Stimulated activated CD4-positive, alpha-beta T cell treated with anti-CD3 and anti-CD28 coated beads, Interleukin-15, amount 100 ng/mL, for 48 hours (primary cell): ENCODE measurements at regions not wholly inside any gene's neighbourhood (a gene's known extent, or its start where the extent isn't known, plus 50 kb on each side); places are given as distances from the start of the nearest gene placed in this dataset.
"Not testable (repeated sequence)": the region's sequence is repeated elsewhere in the genome, so short reads cannot be mapped to it uniquely, and the experiment has no call there.

ENCODE experiments used
- DNase-seq, 2 donors: peaks; one replicate each; pipeline ENCODE4 v3.0.0-alpha.2; 2020; ENCODE audit warnings: low read depth in 2 of 2

GRCh38 chr18:39225373-39225772 is 1659.8 kb upstream of the CELF4 start:
- DNase-seq = no peak

GRCh38 chr18:39223283-39223682 is 1657.7 kb upstream of the CELF4 start:
- DNase-seq = no peak

DNA sequence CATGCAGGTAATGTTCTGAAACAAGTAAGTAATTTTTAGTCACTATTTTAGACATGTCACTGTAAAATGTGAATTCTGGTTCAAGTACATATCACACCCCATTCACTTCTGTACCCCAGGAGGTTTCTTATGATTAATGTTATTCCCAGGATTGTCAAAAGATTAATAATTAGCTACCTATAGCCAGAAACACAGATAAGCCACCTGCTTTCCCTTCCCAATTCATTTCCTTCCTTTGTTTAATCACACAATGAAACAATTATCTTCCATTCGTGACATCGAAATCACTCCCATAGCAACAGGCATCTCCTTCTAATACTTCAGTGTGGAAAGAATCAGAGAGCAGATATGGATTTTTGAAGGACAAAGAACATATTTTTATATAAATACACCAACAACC is 1650.3 kb upstream of the CELF4 start:
- DNase-seq = no peak

- no peak for DNase-seq
Observed at GRCh38 chr18:39211461-39211860, 1645.9 kb upstream of the CELF4 start.

DNA sequence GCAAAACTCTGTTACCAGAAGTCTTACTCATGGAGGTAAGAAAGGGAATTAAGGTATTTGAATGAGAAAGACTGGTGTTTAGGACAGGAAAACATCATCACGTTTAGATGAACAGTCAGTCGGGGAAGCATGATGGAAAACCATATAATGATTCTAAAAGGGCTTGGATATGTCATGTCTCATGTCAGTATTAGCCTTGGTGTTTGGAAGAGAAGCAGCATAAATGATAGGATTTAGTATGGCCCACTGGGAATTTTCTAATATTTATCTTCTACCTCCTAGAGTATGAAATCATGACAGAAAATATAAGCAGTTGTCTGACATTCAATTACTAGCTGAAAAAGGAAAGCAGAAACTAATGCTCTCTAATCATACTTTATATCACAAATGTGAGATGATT is 1643.6 kb upstream of the CELF4 start:
- DNase-seq = no peak

- DNase-seq = no peak
Observed at GRCh38 chr18:39208729-39209128, 1643.1 kb upstream of the CELF4 start.

DNA sequence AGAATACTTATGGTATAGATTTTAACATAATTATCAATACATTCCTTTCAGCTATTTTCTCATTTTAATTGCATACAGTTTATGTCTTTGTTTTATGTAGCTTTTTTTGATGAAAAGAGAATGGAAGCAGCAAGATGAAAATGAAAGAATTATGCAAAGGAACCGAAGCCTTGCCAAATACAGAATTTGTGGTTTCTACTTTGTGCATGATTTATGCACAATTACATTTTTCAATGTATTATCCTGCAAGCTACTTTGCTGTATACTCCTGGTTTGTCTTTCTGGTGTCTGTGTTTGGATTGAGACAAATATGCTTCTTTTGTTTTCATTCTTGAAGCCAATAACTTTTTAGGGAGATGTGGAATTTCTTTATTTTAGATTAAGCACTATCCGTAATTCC is 1642.6 kb upstream of the CELF4 start:
- no peak for DNase-seq

DNA sequence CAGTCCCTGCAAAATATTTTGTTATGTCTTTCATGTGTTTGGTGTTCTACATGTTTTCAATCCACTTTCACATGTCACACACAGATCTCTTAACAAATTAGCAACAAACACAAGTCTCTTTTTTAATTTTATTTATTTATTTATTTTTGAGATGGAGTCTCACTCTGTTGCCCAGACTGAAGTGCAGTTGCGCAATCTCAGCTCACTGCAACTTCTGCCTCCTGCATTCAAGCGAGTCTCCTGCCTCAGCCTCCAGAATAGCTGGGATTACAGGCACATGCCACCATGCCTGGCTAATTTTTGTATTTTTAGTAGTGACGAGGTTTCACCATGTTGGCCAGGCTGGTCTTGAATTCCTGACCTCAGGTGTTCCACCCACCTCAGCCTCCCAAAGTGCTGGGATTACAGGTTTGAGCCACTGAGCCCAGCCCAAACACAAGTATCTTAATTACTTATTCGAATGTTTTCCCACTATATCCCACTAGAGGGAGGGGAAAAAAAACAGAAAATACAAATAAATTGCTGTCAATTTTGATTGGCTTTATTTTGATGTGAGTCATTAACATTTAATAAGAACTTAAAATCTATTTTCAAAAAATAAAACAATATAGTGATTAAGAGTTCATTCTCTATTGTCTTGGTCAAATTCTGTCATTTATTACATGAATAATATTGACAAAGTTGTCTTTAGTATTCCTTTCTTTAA is 1641.0 kb upstream of the CELF4 start:
- DNase-seq = not testable (repeated sequence)

GRCh38 chr18:39205565-39206195 is 1640.1 kb upstream of the CELF4 start:
- no peak for DNase-seq

GRCh38 chr18:39200153-39200552 is 1634.6 kb upstream of the CELF4 start:
- DNase-seq = no peak

DNA sequence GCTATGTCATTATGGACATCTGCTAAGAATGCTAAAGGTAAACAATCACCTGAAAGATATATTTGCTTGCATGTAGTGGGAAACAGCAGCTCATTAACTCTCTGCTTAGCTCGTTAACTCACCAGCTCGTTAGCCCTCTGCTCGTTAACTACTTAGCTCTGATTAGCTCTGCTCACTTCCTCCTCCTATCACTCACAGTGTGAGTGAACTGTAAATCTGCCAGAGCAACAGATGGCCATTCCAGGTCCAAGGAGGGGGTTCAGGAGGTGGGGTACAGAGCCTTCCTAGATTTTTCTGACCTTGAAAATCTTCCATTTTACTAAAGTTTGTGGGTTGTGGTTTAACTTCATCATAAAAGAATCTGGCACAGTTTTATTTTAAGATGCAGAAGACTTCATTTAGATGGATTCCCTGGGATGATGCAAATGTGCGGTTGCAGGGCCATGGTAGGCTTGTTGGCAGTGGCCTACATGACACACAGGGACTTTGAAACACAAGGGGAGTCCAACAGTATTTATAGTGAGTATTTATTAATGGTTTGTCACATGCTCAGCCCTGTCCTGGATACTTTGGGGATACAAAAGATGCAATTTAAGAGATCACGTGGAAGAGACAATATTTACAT is 1633.7 kb upstream of the CELF4 start:
- no peak for DNase-seq

GRCh38 chr18:39198376-39198775 is 1632.8 kb upstream of the CELF4 start:
- DNase-seq = no peak

- DNase-seq = no peak
Observed at GRCh38 chr18:39191931-39192330, 1626.3 kb upstream of the CELF4 start.

GRCh38 chr18:39191058-39191457 is 1625.5 kb upstream of the CELF4 start:
- no peak for DNase-seq

DNA sequence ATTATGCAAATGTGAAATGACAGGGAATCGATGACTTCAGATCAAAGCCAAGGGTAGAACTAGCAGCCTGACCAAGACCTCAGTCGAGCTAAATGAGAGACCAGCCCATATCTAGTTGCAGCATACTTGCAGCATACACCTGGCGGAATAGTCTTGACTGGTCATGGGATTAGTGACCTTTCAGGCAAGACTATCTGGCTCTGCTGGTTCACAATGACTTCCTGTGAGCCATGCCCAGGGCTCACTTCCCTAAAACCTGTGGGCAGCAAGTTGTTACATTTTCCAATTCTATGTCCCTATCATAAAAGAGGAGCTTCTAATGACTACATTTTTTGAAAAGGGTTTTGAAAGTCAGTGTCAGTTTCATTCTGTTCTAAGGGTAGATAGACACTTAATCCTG is 1624.9 kb upstream of the CELF4 start:
- no peak for DNase-seq

DNA sequence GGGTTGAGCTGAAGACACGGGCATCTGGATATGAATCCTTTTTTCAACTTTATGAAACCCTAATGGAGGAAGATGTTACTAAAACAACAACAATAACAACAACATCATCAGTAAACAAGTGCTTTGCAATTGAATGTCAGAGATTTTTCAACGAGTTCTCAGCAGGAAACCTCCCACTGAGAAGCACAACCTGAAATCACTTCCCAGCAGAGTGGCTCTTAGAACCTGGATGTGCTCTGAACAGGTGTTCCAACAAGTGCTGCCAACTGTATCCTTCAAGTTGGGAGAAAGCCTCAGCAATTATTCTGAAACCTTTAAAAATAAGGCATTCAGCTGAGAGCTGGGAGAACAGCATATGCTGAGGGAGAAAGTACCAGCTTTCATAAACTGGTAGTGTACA is 1622.7 kb upstream of the CELF4 start:
- DNase-seq = no peak

DNA sequence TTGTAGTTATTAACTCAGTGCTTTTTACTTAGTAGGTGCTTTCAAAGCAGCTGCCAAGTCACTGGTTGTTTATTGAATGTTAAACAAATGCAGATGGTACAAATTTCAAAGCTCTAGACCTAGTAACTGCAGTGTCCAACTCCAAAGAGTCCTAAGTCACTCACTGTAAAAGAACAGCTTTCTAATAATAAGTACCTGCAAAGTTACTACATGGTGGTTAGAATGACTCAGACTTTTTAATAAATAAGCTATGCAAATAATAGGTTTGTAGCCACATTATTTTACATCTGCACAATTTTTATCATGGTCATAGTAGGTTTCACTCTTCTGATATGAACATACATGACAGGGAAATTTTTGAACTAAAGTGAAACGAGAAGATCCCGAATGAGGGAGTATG is 1620.4 kb upstream of the CELF4 start:
- no peak for DNase-seq

- DNase-seq = no peak
Observed at GRCh38 chr18:39184176-39184575, 1618.6 kb upstream of the CELF4 start.

DNA sequence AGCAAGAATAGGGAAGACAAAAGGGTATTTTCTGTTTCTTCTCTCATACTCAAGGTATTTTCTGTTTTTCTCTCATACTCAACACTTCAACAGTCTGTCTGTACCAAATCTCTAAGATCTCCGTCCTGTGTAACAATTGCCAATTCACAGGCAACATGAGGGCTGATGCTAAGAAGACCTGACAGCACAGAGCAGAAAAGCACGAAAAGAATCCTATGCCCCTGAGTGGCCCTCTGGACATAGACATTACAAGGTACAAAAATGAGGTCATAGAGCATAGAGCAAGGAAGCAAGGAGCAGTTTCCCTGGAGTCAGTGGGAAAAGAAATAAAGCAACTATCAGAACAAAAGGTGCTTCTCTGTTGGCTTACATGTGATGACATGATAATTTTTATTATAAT is 1612.6 kb upstream of the CELF4 start:
- no peak for DNase-seq

DNA sequence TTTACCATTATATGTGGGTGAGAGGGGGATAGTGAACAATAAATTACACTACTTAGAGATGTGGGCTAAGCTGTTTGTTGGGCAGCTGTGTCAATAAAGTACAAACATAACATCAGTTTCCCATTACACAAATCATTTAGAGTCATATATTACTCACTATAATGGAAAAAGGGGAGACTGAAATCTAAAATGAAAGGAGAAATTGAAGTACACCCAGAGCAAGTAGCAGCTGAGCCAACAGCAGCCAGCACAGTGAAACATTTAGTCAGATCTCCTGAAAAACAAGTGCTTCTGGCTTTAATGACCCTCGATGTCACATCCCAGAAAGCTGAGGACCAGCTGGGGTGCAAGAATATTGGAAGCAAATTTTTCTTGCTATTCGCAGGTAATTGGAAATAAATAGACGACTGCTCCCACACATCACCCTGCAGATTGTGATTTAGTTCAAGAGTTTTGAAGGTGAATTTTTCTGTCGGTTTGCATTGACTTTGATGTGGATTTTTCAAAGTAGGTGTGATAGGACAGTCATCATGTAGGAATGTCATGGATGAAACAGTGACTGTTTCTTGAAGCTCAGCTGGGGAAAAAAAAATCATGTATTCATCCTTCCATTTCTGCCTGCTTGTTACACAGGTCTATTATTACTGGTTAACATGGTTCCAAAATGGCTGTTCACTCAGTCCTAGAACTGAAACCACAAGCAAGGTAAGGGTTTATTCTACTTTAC is 1607.3 kb upstream of the CELF4 start:
- no peak for DNase-seq

GRCh38 chr18:39168723-39169122 is 1603.1 kb upstream of the CELF4 start:
- no peak for DNase-seq

DNA sequence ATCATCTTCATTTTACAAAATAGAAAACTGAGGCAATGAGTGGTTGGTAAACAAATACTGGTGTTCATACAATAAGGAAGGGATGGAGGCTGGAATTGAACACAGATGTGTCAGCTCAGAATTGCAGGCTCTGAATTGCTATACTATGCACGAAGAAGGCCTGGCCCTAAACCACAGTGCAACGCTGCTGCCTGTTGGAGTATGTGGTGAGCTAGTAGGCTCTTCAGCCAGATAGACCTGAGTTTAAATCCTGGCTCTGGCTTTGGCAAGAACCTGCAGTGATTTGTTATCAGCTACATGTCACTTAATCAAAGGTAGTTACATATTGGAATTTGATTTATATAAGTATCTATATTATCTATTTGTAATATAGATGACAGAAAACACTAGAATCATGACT is 1602.4 kb upstream of the CELF4 start:
- DNase-seq = no peak

DNA sequence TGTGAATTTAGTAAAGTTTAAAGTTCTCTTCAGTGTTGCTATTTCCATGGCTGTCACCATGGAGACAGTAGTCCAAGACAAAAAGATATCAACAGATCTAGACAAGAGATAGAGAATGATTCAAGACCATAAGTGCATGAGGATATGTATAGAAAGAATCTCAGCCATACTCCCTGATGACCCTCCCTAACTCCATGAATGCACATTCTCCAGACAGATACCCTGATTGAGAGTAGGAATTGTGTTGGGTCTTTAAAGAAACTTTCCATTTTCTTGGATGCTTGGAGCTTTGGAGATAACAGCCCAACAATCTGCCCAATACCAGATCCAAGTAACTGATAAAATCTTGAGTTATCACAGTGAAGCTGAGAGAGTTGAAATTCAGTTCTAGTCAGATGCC is 1601.2 kb upstream of the CELF4 start:
- DNase-seq = no peak
